ENCODE measurements at regions not wholly inside any gene's neighbourhood (a gene's known extent, or its start where the extent isn't known, plus 50 kb on each side); places are given as distances from the start of the nearest gene placed in this dataset.

- TF ChIP-seq CTCF (IDR thresholded peaks at IDR 0.05), result no peak
- no peak for TF ChIP-seq POLR2AphosphoS5 (IDR thresholded peaks at IDR 0.05; ENCODE audit: low read depth, low read length)
- no peak for TF ChIP-seq REST (IDR thresholded peaks at IDR 0.05; ENCODE audit: insufficient read depth in 1 of 2, low read depth in 2 of 2, low read length in 1 of 2)
Observed at GRCh38 chr18:70981400-70982140, 692.7 kb downstream of the SOCS6 start.
